ENCODE measurements at regions not wholly inside any gene's neighbourhood (a gene's known extent, or its start where the extent isn't known, plus 50 kb on each side); places are given as distances from the start of the nearest gene placed in this dataset.

GRCh38 chr9:81231011-81231410 is 458.3 kb downstream of the TLE1 start:
- TF ChIP-seq, protein P1, sequence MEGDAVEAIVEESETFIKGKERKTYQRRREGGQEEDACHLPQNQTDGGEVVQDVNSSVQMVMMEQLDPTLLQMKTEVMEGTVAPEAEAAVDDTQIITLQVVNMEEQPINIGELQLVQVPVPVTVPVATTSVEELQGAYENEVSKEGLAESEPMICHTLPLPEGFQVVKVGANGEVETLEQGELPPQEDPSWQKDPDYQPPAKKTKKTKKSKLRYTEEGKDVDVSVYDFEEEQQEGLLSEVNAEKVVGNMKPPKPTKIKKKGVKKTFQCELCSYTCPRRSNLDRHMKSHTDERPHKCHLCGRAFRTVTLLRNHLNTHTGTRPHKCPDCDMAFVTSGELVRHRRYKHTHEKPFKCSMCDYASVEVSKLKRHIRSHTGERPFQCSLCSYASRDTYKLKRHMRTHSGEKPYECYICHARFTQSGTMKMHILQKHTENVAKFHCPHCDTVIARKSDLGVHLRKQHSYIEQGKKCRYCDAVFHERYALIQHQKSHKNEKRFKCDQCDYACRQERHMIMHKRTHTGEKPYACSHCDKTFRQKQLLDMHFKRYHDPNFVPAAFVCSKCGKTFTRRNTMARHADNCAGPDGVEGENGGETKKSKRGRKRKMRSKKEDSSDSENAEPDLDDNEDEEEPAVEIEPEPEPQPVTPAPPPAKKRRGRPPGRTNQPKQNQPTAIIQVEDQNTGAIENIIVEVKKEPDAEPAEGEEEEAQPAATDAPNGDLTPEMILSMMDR (conservative IDR thresholded peaks at IDR 0.05): no peak
- no peak for TF ChIP-seq ZFX (IDR thresholded peaks at IDR 0.05)

Measured in C4-2B (cell line).